Brain microvascular endothelial cell (primary cell): ENCODE measurements at regions not wholly inside any gene's neighbourhood (a gene's known extent, or its start where the extent isn't known, plus 50 kb on each side); places are given as distances from the start of the nearest gene placed in this dataset.

Experiments used
- DNase-seq: peaks from one replicate; pipeline ENCODE4 v3.0.0-alpha.2; 2020
- H3K27ac ChIP-seq: fragments of 250-450 bp; sonication (Bioruptor Pico); 2 replicates; pipeline ENCODE4 v1.5.1; 2020; ENCODE audit warnings: mild to moderate bottlenecking, moderate library complexity
- H3K27me3 ChIP-seq: fragments of 250-450 bp; sonication (Bioruptor Pico); replicated peaks from 2 replicates; pipeline ENCODE4 v1.5.1; 2020; ENCODE audit warnings: mild to moderate bottlenecking
- H3K36me3 ChIP-seq: fragments of 250-450 bp; sonication (Bioruptor Pico); replicated peaks from 2 replicates; pipeline ENCODE4 v1.5.1; 2020; ENCODE audit warnings: mild to moderate bottlenecking
- H3K4me3 ChIP-seq: 2 replicates; pipeline ENCODE4 v1.5.1; 2011; ENCODE audit warnings: low read depth, mild to moderate bottlenecking, control low read depth, low read length, moderate library complexity
- CTCF ChIP-seq: IDR thresholded peaks from 2 replicates; pipeline ENCODE4 v1.5.1; 2011; ENCODE audit warnings: low read depth, mild to moderate bottlenecking, moderate library complexity, low read length, control low read depth, inconsistent platforms; ENCODE audit errors: missing control alignments
- in situ Hi-C: cut with HindIII; loops from 2 replicates; pipeline ENCODE4 v1.10.0; 2017; ENCODE audit warnings: low sequenced_read_pairs, low pct_ligation_motif_present

DNA sequence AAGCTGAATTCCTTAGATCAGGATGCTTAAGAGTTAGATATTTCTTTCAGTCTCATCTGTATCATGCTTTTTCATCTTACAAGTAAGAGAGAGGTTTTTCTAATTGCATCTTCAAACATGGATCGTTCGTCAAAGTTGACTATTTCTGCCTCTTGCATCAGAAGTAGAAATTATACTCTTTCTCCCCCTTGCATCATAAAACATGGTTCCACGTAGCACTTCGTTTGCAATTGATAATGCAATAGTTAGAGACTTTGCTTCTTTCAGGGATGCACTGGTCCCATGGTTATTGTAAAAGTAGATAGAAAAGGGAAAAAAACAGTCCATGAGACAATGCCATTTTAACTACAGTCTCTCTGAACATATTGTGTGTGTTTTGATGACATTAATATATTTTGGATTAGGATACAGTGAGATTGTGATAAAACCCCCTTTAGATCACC, 75.1 kb upstream of the PARD3B start:
- H3K4me3 ChIP-seq: no peak overlapping the region
- no peak for DNase-seq
- H3K27ac ChIP-seq: no peak overlapping the region
- H3K36me3 ChIP-seq: no peaks in the 10 kb centered on the region
- no peak for TF ChIP-seq CTCF
- no peaks in the 10 kb centered on the region for H3K27me3 ChIP-seq
- in situ Hi-C loops: no loop called here

DNA sequence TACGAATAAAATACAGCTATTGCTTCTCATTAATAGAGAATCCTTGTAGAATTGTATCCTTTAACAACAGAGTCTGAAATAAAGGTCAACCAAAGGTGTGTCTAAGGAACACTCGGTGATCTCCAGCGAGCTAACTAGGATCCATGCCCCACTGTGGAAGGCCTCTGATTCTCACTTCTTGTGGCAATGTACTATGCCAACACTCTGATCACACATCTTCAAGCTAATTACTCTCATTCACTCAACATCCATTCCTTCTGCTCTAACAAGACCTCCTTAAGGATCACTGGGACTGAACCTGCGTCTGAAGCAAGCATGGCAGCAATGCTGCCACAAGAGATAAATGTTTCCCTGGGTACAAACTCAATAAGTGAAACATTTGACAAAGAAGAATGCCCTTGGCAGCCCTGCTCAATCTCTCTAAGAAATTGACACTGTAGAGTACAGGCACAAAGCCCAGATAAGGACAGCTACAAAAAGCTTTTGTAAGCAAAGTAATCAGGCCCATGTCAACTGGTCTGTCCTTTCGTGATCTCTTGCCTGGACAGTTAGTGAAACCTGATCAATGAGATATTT, 74.6 kb upstream of the PARD3B start:
- no peak for DNase-seq
- no peak overlapping the region for H3K4me3 ChIP-seq
- in situ Hi-C loops: no loop called here

GRCh38 chr2:204472375-204472774, 72.9 kb upstream of the PARD3B start:
- no peak for DNase-seq
- Histone ChIP-seq H3K27ac (no peak overlapping the region), H3K27me3 (no peaks in the 10 kb centered on the region), H3K36me3 (no peaks in the 10 kb centered on the region), H3K4me3 (no peak overlapping the region)
- in situ Hi-C loops: no loop called here
- no peak for TF ChIP-seq CTCF

More for the DNA sequence above, 74.6 kb upstream of the PARD3B start:
- H3K36me3 ChIP-seq: no peaks in the 10 kb centered on the region
- H3K27ac ChIP-seq: no peak overlapping the region
- no peaks in the 10 kb centered on the region for H3K27me3 ChIP-seq
- no peak for TF ChIP-seq CTCF

DNA sequence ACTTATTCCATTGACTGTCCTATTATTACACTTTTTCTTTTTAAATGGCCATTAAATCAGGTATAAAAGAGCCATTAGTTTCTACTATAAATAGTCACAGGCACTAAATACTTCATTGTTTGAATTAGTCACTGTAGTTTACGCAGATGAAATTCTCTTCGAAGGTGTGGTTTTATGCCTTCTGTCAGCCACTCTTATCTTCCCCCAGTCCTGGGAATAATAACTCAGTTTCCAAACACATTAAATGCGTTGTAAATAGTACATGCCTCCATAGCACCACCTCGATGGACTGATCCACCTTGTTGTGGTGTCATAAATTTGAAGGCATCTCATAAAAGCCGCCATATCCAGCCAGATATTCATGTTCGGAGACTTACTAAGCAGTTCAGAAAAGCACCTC, 72.1 kb upstream of the PARD3B start:
- Histone ChIP-seq H3K27me3 (no peaks in the 10 kb centered on the region), H3K27ac (no peak overlapping the region), H3K4me3 (no peak overlapping the region), H3K36me3 (no peaks in the 10 kb centered on the region)
- TF ChIP-seq CTCF: no peak
- DNase-seq: no peak
- in situ Hi-C loops: no loop called here

DNA sequence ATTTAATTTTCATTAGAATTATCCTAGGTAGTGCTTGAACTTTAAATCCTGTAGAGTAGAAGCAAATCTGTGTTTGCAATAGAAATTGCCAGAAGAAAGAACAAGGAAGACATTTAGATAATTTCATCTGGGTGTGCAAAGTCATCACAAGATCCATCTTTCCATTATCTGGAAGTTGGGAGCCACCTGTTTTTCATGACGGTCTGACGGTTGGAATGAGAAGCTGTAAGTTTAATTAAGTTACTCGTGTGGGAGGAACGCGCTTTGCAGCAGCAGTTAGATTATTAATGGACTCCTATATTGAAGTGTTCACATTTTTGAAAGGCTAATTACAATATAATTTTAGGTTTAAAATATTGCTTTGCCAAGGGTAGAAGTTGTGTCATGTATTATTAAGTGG, 69.9 kb upstream of the PARD3B start:
- Histone ChIP-seq H3K27ac (no peak overlapping the region), H3K27me3 (no peaks in the 10 kb centered on the region), H3K36me3 (no peaks in the 10 kb centered on the region), H3K4me3 (no peak overlapping the region)
- no peak for TF ChIP-seq CTCF
- in situ Hi-C loops: no loop called here
- DNase-seq: no peak

DNA sequence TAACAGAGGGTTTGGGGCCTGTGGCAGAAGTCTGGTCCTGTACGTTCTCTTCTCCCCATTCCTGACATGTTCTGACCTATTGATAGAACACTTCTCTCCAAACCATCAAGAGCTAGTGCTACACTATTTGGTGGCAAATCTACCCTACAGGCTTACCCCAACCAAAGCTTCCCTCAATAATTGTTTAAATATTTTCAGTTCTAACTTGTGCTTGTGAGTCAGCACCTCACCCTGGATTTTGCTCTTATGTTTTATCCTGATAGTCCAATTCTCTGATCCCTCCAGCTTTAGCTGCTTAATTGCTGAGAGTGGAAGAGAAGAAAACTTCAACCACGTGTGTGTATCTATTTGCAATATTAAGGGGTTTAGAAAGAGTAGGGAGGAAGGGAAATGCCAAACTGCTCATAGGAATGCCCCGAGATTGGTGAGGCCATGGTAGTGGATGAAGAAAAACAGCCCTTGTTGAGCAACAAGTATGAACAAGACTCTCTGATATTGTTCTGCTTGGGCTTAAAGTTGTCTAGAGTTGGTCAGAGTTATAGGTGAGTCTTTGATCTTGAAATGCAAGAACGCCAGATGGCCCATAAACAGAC, 67.8 kb upstream of the PARD3B start:
- Histone ChIP-seq H3K27ac (no peak overlapping the region), H3K36me3 (no peaks in the 10 kb centered on the region), H3K4me3 (no peak overlapping the region), H3K27me3 (no peaks in the 10 kb centered on the region)
- in situ Hi-C loops: no loop called here
- TF ChIP-seq CTCF: no peak
- DNase-seq: peak; percentile 6
